SKM-1 treated with dmso at 0.1 percent for 144 hours (cell line): ENCODE measurements at regions not wholly inside any gene's neighbourhood (a gene's known extent, or its start where the extent isn't known, plus 50 kb on each side); places are given as distances from the start of the nearest gene placed in this dataset.

Source experiments
- DNase-seq: peaks from one replicate; lab custom pipeline; 2025; ENCODE audit not compliant: unreplicated experiment; lab: John Stamatoyannopoulos, UW

GRCh38 chr6:128827675-128828464 is 55.1 kb upstream of the LAMA2 start:
- no peak for DNase-seq

DNA sequence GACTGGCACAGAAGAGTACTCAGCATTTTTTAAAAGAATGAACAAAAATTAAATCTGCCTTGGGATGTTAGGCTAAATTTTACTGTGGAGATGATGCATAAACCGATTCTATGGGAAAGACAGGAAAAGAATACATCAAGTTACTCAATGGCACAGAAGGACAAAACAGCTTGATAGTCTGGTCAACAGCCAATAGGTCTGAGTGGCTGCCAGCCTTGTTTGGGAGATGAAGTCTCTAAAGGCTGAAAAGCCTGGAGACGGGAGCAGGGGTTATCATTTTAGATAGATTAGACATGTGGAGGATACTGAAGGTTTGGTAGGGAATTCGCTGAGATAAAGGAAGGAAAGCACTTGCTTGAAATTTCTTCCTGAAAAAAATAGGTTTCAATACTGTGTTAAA is 56.3 kb upstream of the LAMA2 start:
- no peak for DNase-seq

- no peak for DNase-seq
Measured at GRCh38 chr6:128822271-128822670, 60.7 kb upstream of the LAMA2 start.

GRCh38 chr6:128821116-128821515 is 61.8 kb upstream of the LAMA2 start:
- no peak for DNase-seq

GRCh38 chr6:128808856-128809255 is 74.1 kb upstream of the LAMA2 start:
- no peak for DNase-seq

DNA sequence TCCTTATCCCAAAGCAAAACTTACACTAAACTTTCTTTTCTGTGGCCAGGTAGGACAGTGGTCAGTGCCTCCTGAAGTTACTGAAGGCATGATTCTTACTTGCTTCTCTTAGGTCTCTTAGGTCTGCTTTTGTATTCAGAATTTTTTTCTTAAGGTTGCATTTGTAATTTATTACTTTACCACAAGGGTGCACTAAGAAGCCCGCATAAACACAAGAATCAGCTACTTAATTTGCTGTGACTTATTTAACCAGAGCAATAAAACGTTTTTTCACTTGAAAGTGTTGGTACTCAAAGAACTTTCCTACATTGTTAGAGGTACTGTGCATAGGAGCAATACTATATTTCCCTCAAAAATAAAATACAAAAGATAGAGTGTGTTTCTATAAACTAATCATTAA is 75.4 kb upstream of the LAMA2 start:
- peak; percentile 13 for DNase-seq

DNA sequence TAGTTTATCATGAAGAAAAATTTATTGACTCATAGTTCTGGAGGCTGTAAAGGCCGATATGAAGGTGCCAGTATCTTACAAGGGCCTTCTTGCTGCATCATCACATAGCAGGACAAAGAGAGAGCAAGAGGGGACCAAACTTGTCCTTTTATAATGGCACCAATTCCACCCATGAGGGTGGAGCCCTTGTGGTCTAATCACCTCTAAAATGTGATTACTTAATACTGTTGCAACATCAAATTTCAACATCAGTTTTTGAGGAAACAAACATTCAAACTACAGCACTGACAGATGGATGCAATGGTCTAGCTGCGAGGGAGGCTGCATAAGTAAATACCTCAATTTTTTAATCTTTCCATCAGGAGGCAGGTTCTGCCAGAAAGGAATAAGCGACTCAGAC is 76.7 kb upstream of the LAMA2 start:
- DNase-seq = peak; percentile 45

DNA sequence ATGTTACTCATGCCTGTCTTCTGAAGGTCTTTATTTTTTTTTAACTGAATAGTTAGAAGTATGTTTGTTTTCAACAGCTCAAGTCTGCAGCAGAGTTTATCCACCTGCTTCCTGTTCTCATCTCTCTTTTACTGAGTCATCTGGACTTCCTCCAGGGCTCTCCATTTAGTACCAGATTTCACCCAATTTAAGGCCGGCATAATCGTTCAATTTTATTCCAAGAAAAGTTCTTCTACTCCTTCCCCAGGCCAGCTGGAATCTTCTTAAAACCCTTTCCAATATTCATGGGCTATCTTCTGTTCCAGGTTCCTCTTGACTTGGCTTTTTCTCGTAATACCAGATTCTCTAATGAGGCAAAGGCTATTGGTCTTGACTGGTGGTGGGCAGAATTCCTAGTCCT is 79.0 kb upstream of the LAMA2 start:
- no peak for DNase-seq

DNA sequence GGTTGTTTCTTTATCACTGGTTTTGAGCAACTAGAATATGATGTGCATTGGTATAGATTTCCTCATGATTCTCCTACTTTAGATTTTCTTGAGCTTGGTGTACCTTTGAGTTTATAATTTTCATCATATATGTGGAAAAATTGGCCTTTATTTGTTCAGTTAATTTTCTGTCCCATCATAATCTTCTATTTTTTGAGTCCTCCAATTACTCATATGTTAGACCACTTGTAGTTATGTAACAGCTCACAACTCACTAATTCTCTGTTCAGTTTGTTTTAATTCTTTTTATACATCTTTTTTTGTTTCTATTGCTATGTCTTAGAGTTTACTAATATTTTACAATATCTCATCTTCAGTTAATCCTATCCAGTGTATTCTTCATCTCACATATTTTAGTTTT is 81.3 kb upstream of the LAMA2 start:
- DNase-seq = no peak

DNA sequence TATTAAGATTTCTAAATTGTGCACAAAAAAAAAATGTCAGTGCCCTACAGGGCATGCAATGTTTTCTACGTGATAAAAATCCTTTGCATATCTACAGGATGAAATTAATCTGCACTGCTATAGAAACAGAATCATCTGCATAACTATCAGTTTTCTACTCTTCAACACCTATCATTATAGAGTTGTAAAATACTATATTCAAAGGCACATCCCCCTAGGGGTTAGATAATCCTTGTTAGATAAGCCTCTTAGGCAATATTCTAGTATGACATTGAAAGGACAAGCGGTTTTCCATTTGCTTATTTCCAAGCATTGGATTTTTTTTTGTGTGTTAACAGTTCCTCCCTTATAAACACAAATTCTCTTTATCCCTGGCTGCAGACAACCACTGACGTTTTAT is 98.7 kb upstream of the LAMA2 start:
- no peak for DNase-seq

DNA sequence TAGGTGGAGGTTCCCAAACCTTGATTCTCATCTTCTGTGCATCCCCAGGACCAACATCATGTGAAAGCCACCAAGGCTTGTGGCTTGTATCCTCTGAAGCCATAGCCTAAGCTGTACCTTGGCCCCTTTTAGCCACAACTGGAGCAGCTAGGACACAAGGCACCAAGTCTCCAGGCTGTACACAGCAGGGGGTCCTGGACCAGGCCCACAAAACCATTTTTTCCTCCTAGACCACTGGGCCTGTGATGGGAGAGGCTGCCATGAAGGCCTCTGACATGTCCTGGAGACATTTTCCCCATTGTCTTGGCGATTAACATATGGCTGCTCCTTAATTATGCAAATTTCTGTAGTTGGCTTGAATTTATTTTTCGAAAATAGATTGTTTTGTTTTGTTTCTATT is 114.8 kb upstream of the LAMA2 start:
- no peak for DNase-seq

DNA sequence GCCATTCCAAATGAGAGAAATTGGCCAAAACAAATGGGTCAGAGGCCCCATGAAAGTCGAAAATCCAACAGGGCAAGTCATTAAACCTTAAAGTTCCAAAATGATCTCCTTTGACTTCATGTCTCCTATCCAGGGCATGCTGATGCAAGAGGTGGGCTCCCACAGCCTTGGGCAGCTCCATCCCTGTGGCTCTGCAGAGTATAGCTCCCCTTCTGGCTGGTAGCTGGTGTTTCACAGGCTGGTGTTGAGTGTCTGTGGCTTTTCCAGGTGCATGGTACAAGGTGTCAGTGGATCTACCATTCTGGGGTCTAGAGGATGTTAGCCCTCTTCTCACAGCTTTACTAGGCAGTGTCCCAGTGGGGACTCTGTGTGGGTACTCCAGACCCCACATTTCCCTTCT is 115.2 kb upstream of the LAMA2 start:
- no peak for DNase-seq

- DNase-seq = no peak
Measured at GRCh38 chr6:128767150-128767549, 115.8 kb upstream of the LAMA2 start.

GRCh38 chr6:128763599-128764300 is 119.2 kb upstream of the LAMA2 start:
- no peak for DNase-seq

DNA sequence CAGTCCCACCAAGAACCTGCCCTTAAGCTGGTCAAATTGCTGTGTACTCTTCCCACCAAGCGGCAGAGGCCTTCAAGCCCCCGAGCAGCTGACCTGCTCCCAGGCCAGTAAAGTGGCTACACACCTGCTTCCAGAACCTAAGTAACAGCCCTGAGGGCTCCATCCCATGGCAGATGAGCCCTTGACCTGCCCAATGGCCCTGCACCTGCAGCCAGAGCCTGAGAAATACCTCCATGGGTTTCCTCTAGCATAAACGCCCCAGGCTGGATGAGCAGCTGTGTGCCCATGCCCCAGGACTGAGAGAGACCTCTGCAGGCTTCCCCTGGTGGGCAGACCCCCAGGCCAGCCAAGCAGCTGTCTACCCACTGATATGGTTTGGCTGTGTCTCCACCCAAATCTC is 123.0 kb upstream of the LAMA2 start:
- no peak for DNase-seq

DNA sequence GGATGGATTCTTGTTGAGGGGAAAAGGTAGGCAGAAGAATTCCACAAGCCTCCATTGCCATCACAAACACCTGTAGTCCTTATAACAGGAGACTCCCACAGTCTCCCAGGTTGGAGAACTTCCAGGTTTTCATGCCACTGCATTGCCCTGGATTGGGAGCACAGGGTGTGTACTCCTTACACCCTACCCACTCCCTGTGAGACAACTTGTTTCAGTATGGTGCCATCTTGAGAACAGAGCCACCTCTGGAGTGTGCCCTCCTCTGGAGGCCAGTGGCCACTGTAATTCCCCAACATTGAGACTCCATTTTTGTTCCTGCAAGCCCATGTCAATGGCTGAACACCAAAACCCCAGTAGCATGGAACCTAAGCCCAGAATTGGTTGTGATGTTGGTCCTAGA is 123.5 kb upstream of the LAMA2 start:
- no peak for DNase-seq

- DNase-seq = no peak
Measured at GRCh38 chr6:128757961-128758360, 125.0 kb upstream of the LAMA2 start.

GRCh38 chr6:128754658-128755256 is 128.2 kb upstream of the LAMA2 start:
- no peak for DNase-seq

DNA sequence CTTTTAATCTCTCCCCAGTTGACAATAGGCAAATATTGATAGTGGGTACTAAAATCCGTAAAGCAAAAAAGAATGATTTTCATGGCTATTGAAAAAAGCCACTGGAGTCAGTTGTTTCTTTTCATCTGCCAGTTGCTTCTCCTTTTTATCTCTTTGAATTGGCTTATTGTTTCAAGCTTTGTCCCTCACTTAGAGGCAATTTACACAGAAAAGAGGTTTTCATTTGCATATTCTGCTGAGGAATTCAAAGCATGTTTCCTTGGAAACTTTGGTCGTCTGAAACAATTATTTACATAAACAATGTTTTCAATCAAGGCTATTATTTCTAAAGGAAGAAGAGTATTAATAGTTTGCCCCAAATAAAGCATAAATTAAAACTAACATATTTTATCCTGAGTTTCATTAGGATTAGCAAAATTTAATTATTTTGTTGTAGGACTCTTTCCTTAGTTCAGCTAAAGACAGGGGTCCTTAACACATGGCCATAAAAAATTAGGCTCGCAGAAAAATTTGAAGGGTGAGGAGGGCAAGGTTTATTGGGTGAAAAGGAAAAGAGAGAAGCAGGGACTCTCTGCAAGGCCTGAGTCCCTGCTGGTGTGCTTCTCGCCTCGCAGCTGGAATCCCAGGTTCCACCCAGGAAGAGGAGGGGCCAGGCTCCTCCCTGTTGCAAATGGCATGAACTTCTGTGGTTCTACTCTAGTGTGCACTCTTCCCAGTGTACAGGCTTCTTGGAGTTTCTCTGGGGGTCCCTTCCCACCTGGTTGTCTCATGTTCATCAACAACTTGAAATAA is 138.8 kb upstream of the LAMA2 start:
- DNase-seq = no peak

- no peak for DNase-seq
Measured at GRCh38 chr6:128742900-128743299, 140.0 kb upstream of the LAMA2 start.

GRCh38 chr6:128740951-128741350 is 142.0 kb upstream of the LAMA2 start:
- no peak for DNase-seq

DNA sequence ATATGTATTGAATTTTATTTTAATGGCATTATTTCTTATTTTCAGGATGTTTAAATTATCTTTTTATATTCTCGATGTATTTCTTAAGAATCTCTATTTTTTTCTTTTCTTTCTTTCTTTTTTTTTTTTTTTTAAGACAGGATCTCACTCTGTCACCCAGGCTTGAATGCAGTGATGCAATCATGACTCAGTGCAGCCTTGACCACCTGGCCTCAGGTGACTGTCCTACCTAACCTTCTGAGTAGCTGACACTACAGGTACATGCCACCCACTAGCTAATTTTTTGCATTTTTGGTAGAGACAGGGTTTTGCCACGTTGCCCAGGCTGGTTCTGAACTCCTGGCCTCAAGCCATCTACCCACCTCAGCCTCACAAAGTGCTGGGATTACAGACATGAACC is 143.8 kb upstream of the LAMA2 start:
- no peak for DNase-seq
